SK-N-SH treated with all-trans-retinoic acid at 6 μM for 48 hours (cell line): ENCODE measurements at regions not wholly inside any gene's neighbourhood (a gene's known extent, or its start where the extent isn't known, plus 50 kb on each side); places are given as distances from the start of the nearest gene placed in this dataset.

Experiments used
- ATAC-seq: fragments of 200-7000 bp; cut with Tn5 transposase; 3 replicates; pipeline ENCODE4 v1.9.1; 2020; ENCODE audit warnings: mild to moderate bottlenecking, moderate library complexity
- ARNTL ChIP-seq: fragments of 450-650 bp; formaldehyde crosslinking; IDR thresholded peaks from 2 replicates; pipeline ENCODE4 v1.5.0; 2020; ENCODE audit warnings: low read depth, mild to moderate bottlenecking, moderate library complexity, borderline replicate concordance
- BACH2 ChIP-seq: fragments of 250-450 bp; sonication (Bioruptor Pico); IDR thresholded peaks from 2 replicates; pipeline ENCODE4 v1.9.0; 2021; ENCODE audit warnings: mild to moderate bottlenecking, borderline replicate concordance
- CREB5 ChIP-seq: fragments of 250-450 bp; sonication (Bioruptor Pico); IDR thresholded peaks from 2 replicates; pipeline ENCODE4 v1.5.1; 2020; ENCODE audit warnings: low read depth, mild to moderate bottlenecking, moderate library complexity
- CSDC2 ChIP-seq: fragments of 250-450 bp; sonication (Bioruptor Pico); IDR thresholded peaks from 2 replicates; pipeline ENCODE4 v1.5.0; 2020; ENCODE audit warnings: mild to moderate bottlenecking, moderate library complexity
- CSRNP3 ChIP-seq: fragments of 250-450 bp; sonication (Bioruptor Pico); IDR thresholded peaks from 2 replicates; pipeline ENCODE4 v1.5.1; 2021; ENCODE audit warnings: mild to moderate bottlenecking, moderate library complexity
- ESRRG ChIP-seq: fragments of 250-450 bp; sonication (Bioruptor Pico); IDR thresholded peaks from 2 replicates; pipeline ENCODE4 v1.6.1; 2021; ENCODE audit warnings: mild to moderate bottlenecking
- GLIS3 ChIP-seq: fragments of 250-450 bp; sonication (Bioruptor Pico); IDR thresholded peaks from 2 replicates; pipeline ENCODE4 v1.5.0; 2020; ENCODE audit warnings: mild to moderate bottlenecking, moderate library complexity
- ISL1 ChIP-seq: fragments of 250-450 bp; sonication (Bioruptor Pico); IDR thresholded peaks from 2 replicates; pipeline ENCODE4 v2.1.2; 2022; ENCODE audit warnings: mild to moderate bottlenecking, moderate library complexity
- OSR1 ChIP-seq: fragments of 250-450 bp; sonication (Bioruptor Pico); IDR thresholded peaks from 2 replicates; pipeline ENCODE4 v1.8.0; 2022; ENCODE audit warnings: moderate library complexity, mild to moderate bottlenecking, inconsistent platforms
- PATZ1 ChIP-seq: fragments of 250-450 bp; sonication (Bioruptor Pico); IDR thresholded peaks from 2 replicates; pipeline ENCODE4 v1.8.0; 2020; ENCODE audit warnings: mild to moderate bottlenecking, moderate library complexity, borderline replicate concordance
- POU6F1 ChIP-seq: fragments of 250-450 bp; sonication (Bioruptor Pico); IDR thresholded peaks from 2 replicates; pipeline ENCODE4 v1.8.0; 2021; ENCODE audit warnings: low read depth, mild to moderate bottlenecking, moderate library complexity, borderline replicate concordance
- PPARA ChIP-seq: fragments of 250-450 bp; sonication (Bioruptor Pico); IDR thresholded peaks from 2 replicates; pipeline ENCODE4 v1.5.0; 2020; ENCODE audit warnings: mild to moderate bottlenecking, borderline replicate concordance
- RARB ChIP-seq: fragments of 250-450 bp; sonication (Bioruptor Pico); IDR thresholded peaks from 2 replicates; pipeline ENCODE4 v1.8.0; 2021; ENCODE audit warnings: mild to moderate bottlenecking, moderate library complexity
- SNAI2 ChIP-seq: fragments of 250-450 bp; sonication (Bioruptor Pico); IDR thresholded peaks from 2 replicates; pipeline ENCODE4 v1.5.0; 2020; ENCODE audit warnings: mild to moderate bottlenecking, moderate library complexity
- TCF4 ChIP-seq: fragments of 250-450 bp; sonication (Bioruptor Pico); IDR thresholded peaks from 2 replicates; pipeline ENCODE4 v1.8.0; 2021; ENCODE audit warnings: mild to moderate bottlenecking, moderate library complexity, borderline replicate concordance
- TSHZ2 ChIP-seq: fragments of 250-450 bp; sonication (Bioruptor Pico); IDR thresholded peaks from 2 replicates; pipeline ENCODE4 v1.5.0; 2020; ENCODE audit warnings: mild to moderate bottlenecking, moderate library complexity
- ZC3H10 ChIP-seq: fragments of 250-450 bp; sonication (Bioruptor Pico); IDR thresholded peaks from 2 replicates; pipeline ENCODE4 v1.5.1; 2021; ENCODE audit warnings: mild to moderate bottlenecking, moderate library complexity
- ZFP30 ChIP-seq: fragments of 450-650 bp; formaldehyde crosslinking; IDR thresholded peaks from 2 replicates; pipeline ENCODE4 v1.5.0; 2022; ENCODE audit warnings: mild to moderate bottlenecking, moderate library complexity
- ZNF565 ChIP-seq: fragments of 450-650 bp; formaldehyde crosslinking; conservative IDR thresholded peaks from 2 replicates; pipeline ENCODE4 v1.5.0; 2020; ENCODE audit warnings: low read depth, mild to moderate bottlenecking, moderate library complexity
- ZNF70 ChIP-seq: fragments of 450-650 bp; formaldehyde crosslinking; IDR thresholded peaks from 2 replicates; pipeline ENCODE4 v1.5.0; 2020; ENCODE audit warnings: mild to moderate bottlenecking, moderate library complexity
- ZNF8 ChIP-seq: fragments of 450-650 bp; formaldehyde crosslinking; IDR thresholded peaks from 2 replicates; pipeline ENCODE4 v1.5.0; 2020; ENCODE audit warnings: mild to moderate bottlenecking, moderate library complexity

GRCh38 chr12:47410383-47410782, 295.4 kb downstream of the RPAP3 start:
- no peak for TF ChIP-seq ESRRG (CRISPR knock-in tag)
- TF ChIP-seq, all 23 proteins: peak for 0
- no peak for ATAC-seq

GRCh38 chr12:47409310-47409987, 296.4 kb downstream of the RPAP3 start:
- ATAC-seq, result no peak

GRCh38 chr12:47408171-47408871, 297.5 kb downstream of the RPAP3 start:
- ATAC-seq, result no peak
- TF ChIP-seq SNAI2 (CRISPR knock-in tag), result no peak
- TF ChIP-seq CSRNP3 (CRISPR knock-in tag), result no peak
- TF ChIP-seq RARB (CRISPR knock-in tag), result no peak
- TF ChIP-seq ZNF8 (CRISPR knock-in tag), result no peak
- no peak for TF ChIP-seq OSR1 (CRISPR knock-in tag)

More at GRCh38 chr12:47409310-47409987, 296.4 kb downstream of the RPAP3 start:
- no peak for TF ChIP-seq TCF4 (CRISPR knock-in tag)
- TF ChIP-seq ZNF70 (CRISPR knock-in tag), result no peak
- TF ChIP-seq POU6F1 (CRISPR knock-in tag), result no peak
- no peak for TF ChIP-seq ISL1 (CRISPR knock-in tag)
- TF ChIP-seq TSHZ2, result no peak
- no peak for TF ChIP-seq ZNF565 (CRISPR knock-in tag)
- no peak for TF ChIP-seq ZC3H10 (CRISPR knock-in tag)
- no peak for TF ChIP-seq SNAI2 (CRISPR knock-in tag)
- TF ChIP-seq OSR1 (CRISPR knock-in tag), result no peak
- TF ChIP-seq PPARA (CRISPR knock-in tag), result no peak
- TF ChIP-seq PATZ1 (CRISPR knock-in tag), result no peak
- no peak for TF ChIP-seq ARNTL (CRISPR knock-in tag)

GRCh38 chr12:47407463-47408129, 298.2 kb downstream of the RPAP3 start:
- no peak for ATAC-seq
- TF ChIP-seq OSR1 (CRISPR knock-in tag), result no peak
- TF ChIP-seq CSDC2 (CRISPR knock-in tag), result no peak
- no peak for TF ChIP-seq ZC3H10 (CRISPR knock-in tag)
- no peak for TF ChIP-seq GLIS3 (CRISPR knock-in tag)
- no peak for TF ChIP-seq ZFP30 (CRISPR knock-in tag)
- TF ChIP-seq ZNF8 (CRISPR knock-in tag), result no peak
- TF ChIP-seq RARB (CRISPR knock-in tag), result no peak
- TF ChIP-seq CREB5 (CRISPR knock-in tag), result no peak
- no peak for TF ChIP-seq BACH2 (CRISPR knock-in tag)
- no peak for TF ChIP-seq ZNF70 (CRISPR knock-in tag)
- TF ChIP-seq PATZ1 (CRISPR knock-in tag), result no peak
- no peak for TF ChIP-seq ESRRG (CRISPR knock-in tag)
- TF ChIP-seq CSRNP3 (CRISPR knock-in tag), result no peak
- no peak for TF ChIP-seq PPARA (CRISPR knock-in tag)
